H9 (cell line): ENCODE measurements at regions not wholly inside any gene's neighbourhood (a gene's known extent, or its start where the extent isn't known, plus 50 kb on each side); places are given as distances from the start of the nearest gene placed in this dataset.

Experiments used
- DNase-seq: peaks from one replicate; pipeline ENCODE4 v3.0.0-alpha.2; 2017
- H2AFZ ChIP-seq: one replicate; pipeline ENCODE4 v1.6.1; 2013; ENCODE audit warnings: mild to moderate bottlenecking, low read length, control low read depth, moderate library complexity
- H2AK5ac ChIP-seq: 2 replicates; pipeline ENCODE4 v1.6.1; 2013; ENCODE audit warnings: low read length, control low read depth, mixed read lengths; ENCODE audit not compliant: insufficient read length
- H2BK120ac ChIP-seq: one replicate; pipeline ENCODE4 v1.6.1; 2013; ENCODE audit warnings: low read depth, mild to moderate bottlenecking, low read length, control low read depth, inconsistent platforms; ENCODE audit not compliant: poor library complexity, severe bottlenecking
- H2BK12ac ChIP-seq: 2 replicates; pipeline ENCODE4 v1.6.1; 2013; ENCODE audit warnings: low read length, control low read depth, mixed read lengths, low read depth; ENCODE audit not compliant: insufficient read length
- H2BK15ac ChIP-seq: 2 replicates; pipeline ENCODE4 v1.6.1; 2013; ENCODE audit warnings: low read depth, low read length, control low read depth
- H2BK20ac ChIP-seq: one replicate; pipeline ENCODE4 v1.6.1; 2013; ENCODE audit warnings: low read depth, mild to moderate bottlenecking, low read length, control low read depth, inconsistent platforms; ENCODE audit not compliant: poor library complexity, severe bottlenecking
- H2BK5ac ChIP-seq: 2 replicates; pipeline ENCODE4 v1.6.1; 2013; ENCODE audit warnings: low read length, control low read depth, mixed read lengths; ENCODE audit not compliant: insufficient read length
- H3K14ac ChIP-seq: 2 replicates; pipeline ENCODE4 v1.6.1; 2013; ENCODE audit warnings: low read length, control low read depth; ENCODE audit not compliant: insufficient read depth
- H3K18ac ChIP-seq: 2 replicates; pipeline ENCODE4 v1.6.1; 2013; ENCODE audit warnings: low read depth, mild to moderate bottlenecking, mixed read lengths, low read length, control low read depth; ENCODE audit not compliant: insufficient read length
- H3K23ac ChIP-seq: 2 replicates; pipeline ENCODE4 v1.6.1; 2013; ENCODE audit warnings: low read length, control low read depth, mixed read lengths, low read depth; ENCODE audit not compliant: insufficient read length
- H3K23me2 ChIP-seq: 2 replicates; pipeline ENCODE4 v1.6.1; 2013; ENCODE audit warnings: low read depth, mild to moderate bottlenecking, mixed read lengths, low read length, control low read depth; ENCODE audit not compliant: insufficient read length, poor library complexity, severe bottlenecking
- H3K27ac ChIP-seq: 2 replicates; pipeline ENCODE4 v1.5.1; 2013; ENCODE audit warnings: low read length, control low read depth, mixed read lengths, low read depth; ENCODE audit not compliant: insufficient read length
- H3K27me3 ChIP-seq: 2 replicates; pipeline ENCODE4 v1.6.1; 2013; ENCODE audit warnings: low read length, control low read depth, inconsistent platforms; ENCODE audit not compliant: insufficient read depth
- H3K4ac ChIP-seq: 2 replicates; pipeline ENCODE4 v1.6.1; 2013; ENCODE audit warnings: low read depth, mild to moderate bottlenecking, control low read depth, inconsistent platforms, low read length, moderate library complexity
- H3K4me1 ChIP-seq: 2 replicates; pipeline ENCODE4 v1.6.1; 2013; ENCODE audit warnings: low read length, control low read depth, inconsistent platforms; ENCODE audit not compliant: insufficient read depth
- H3K4me2 ChIP-seq: 2 replicates; pipeline ENCODE4 v1.6.1; 2013; ENCODE audit warnings: low read length, control low read depth, mixed read lengths; ENCODE audit not compliant: insufficient read length, insufficient read depth
- H3K56ac ChIP-seq: 2 replicates; pipeline ENCODE4 v1.6.1; 2013; ENCODE audit warnings: low read depth, mild to moderate bottlenecking, mixed read lengths, low read length, control low read depth; ENCODE audit not compliant: insufficient read length
- H3K79me1 ChIP-seq: 2 replicates; pipeline ENCODE4 v1.6.1; 2013; ENCODE audit warnings: low read depth, mild to moderate bottlenecking, moderate library complexity, low read length, control low read depth, inconsistent platforms; ENCODE audit not compliant: insufficient read depth, poor library complexity, severe bottlenecking
- H3K79me2 ChIP-seq: 2 replicates; pipeline ENCODE4 v1.6.1; 2013; ENCODE audit warnings: low read length, control low read depth, inconsistent platforms; ENCODE audit not compliant: insufficient read depth
- H3K9ac ChIP-seq: 2 replicates; pipeline ENCODE4 v1.6.1; 2013; ENCODE audit warnings: low read length, control low read depth, mixed read lengths; ENCODE audit not compliant: insufficient read length; ENCODE audit errors: extremely low read depth
- H3K9me3 ChIP-seq: one replicate; pipeline ENCODE4 v1.6.1; 2013; ENCODE audit warnings: low read depth, low read length, inconsistent platforms; ENCODE audit not compliant: control insufficient read depth
- H3T11ph ChIP-seq: one replicate; pipeline ENCODE4 v1.6.1; 2013; ENCODE audit warnings: mild to moderate bottlenecking, low read length, control low read depth, inconsistent platforms
- H4K20me1 ChIP-seq: one replicate; pipeline ENCODE4 v1.6.1; 2013; ENCODE audit not compliant: control insufficient read depth, insufficient read length, insufficient read depth
- H4K5ac ChIP-seq: 2 replicates; pipeline ENCODE4 v1.6.1; 2013; ENCODE audit warnings: low read depth, mild to moderate bottlenecking, mixed read lengths, low read length, control low read depth; ENCODE audit not compliant: insufficient read length
- H4K8ac ChIP-seq: replicated peaks from 2 replicates; pipeline ENCODE4 v1.6.1; 2013; ENCODE audit warnings: low read length, control low read depth, mixed read lengths, low read depth; ENCODE audit not compliant: insufficient read length
- H4K91ac ChIP-seq: 2 replicates; pipeline ENCODE4 v1.6.1; 2013; ENCODE audit warnings: low read depth, mild to moderate bottlenecking, moderate library complexity, mixed read lengths, low read length, control low read depth; ENCODE audit not compliant: insufficient read length
- H3K27ac Mint-ChIP-seq, 3 experiments: 2 replicates in 2 of 3; 3 replicates in 1 of 3; pipeline ENCODE4 v1.8.0; 2020 to 2021; ENCODE audit warnings: mixed read lengths in 3 of 3, mild to moderate bottlenecking in 1 of 3, moderate library complexity in 1 of 3
- H3K27me3 Mint-ChIP-seq: 2 replicates; pipeline ENCODE4 v1.8.0; 2021; ENCODE audit warnings: low read depth, mild to moderate bottlenecking, moderate library complexity, mixed read lengths
- H3K36me3 Mint-ChIP-seq, 3 experiments: 2 replicates in 2 of 3; 3 replicates in 1 of 3; pipeline ENCODE4 v1.8.0; 2020 to 2021; ENCODE audit warnings: low read depth in 3 of 3, mixed read lengths in 3 of 3; ENCODE audit not compliant: insufficient read depth in 1 of 3
- H3K4me1 Mint-ChIP-seq, 2 experiments: 2 replicates each; pipeline ENCODE4 v1.8.0; 2020; ENCODE audit warnings: mixed read lengths in 2 of 2
- H3K4me3 Mint-ChIP-seq, 2 experiments: 2 replicates in 1 of 2; 3 replicates in 1 of 2; pipeline ENCODE4 v1.8.0; 2020 to 2021; ENCODE audit warnings: mild to moderate bottlenecking in 2 of 2, mixed read lengths in 2 of 2, moderate library complexity in 1 of 2
- H3K9me3 Mint-ChIP-seq, 2 experiments: 2 replicates in 1 of 2; 3 replicates in 1 of 2; pipeline ENCODE4 v1.8.0; 2020; ENCODE audit warnings: mild to moderate bottlenecking in 2 of 2, mixed read lengths in 2 of 2, moderate library complexity in 1 of 2
- CTCF ChIP-seq: fragments of 200-600 bp; sonication (generic); conservative IDR thresholded peaks from 3 replicates; pipeline ENCODE4 v1.8.0; 2021; ENCODE audit warnings: antibody characterized with exemption, mild to moderate bottlenecking
- WGBS: extraction: QIAGEN DNeasy Blood & Tissue Kit; methylation state at CpG from one replicate; pipeline ENCODE4 v1.1.7; 2013; ENCODE audit warnings: missing lambda C conversion rate, low lambda C conversion rate, mixed read lengths; ENCODE audit not compliant: insufficient read length; ENCODE audit errors: extremely low coverage; 5-methylcytosine and 5-hydroxymethylcytosine counted together

GRCh38 chr9:129405827-129406213, 215.1 kb downstream of the C9orf50 start:
- Histone ChIP-seq H4K20me1 (no peaks in the 10 kb centered on the region), H3K23ac (no peak overlapping the region), H2BK20ac (no peak overlapping the region), H2BK5ac (no peak overlapping the region), H3K9me3 (no peaks in the 10 kb centered on the region), H3K23me2 (no peaks in the 10 kb centered on the region), H3K4ac (no peak overlapping the region), H2BK120ac (no peak overlapping the region), H3K18ac (no peak overlapping the region), H3K27ac (no peak overlapping the region), H3K4me1 (no peaks in the 10 kb centered on the region; the same call in 1 of the 2 replicates), H3T11ph (no peak overlapping the region), H3K56ac (no peak overlapping the region), H3K79me2 (no peaks in the 10 kb centered on the region), H3K27me3 (no peaks in the 10 kb centered on the region; the same call in 1 of the 2 replicates), H4K8ac (no peak overlapping the region), H4K91ac (no peak overlapping the region), H2BK15ac (no peak overlapping the region), H4K5ac (no peak overlapping the region), H2AFZ (no peak overlapping the region), H3K9ac (no peak overlapping the region), H3K14ac (no peak overlapping the region), H3K79me1 (no peaks in the 10 kb centered on the region), H2AK5ac (no peak overlapping the region), H3K4me2 (no peak overlapping the region), H2BK12ac (no peak overlapping the region)
- no peak for DNase-seq
- Mint-ChIP-seq H3K36me3 (peaks cover 8 to 12% (median 8%) of the 10 kb centered on the region in 3 experiments), H3K4me1 (peaks cover 27 to 42% of the 10 kb centered on the region in 2 experiments), H3K9me3 (peaks cover 10 to 11% of the 10 kb centered on the region in 2 experiments), H3K27ac (no peak overlapping the region), H3K4me3 (no peak overlapping the region), H3K27me3 (peaks cover 26% of the 10 kb centered on the region)
- no CpG with 5 or more reads among the region's 6 CpGs for WGBS
- TF ChIP-seq CTCF: no peak
